ENCODE measurements at regions not wholly inside any gene's neighbourhood (a gene's known extent, or its start where the extent isn't known, plus 50 kb on each side); places are given as distances from the start of the nearest gene placed in this dataset.

DNA sequence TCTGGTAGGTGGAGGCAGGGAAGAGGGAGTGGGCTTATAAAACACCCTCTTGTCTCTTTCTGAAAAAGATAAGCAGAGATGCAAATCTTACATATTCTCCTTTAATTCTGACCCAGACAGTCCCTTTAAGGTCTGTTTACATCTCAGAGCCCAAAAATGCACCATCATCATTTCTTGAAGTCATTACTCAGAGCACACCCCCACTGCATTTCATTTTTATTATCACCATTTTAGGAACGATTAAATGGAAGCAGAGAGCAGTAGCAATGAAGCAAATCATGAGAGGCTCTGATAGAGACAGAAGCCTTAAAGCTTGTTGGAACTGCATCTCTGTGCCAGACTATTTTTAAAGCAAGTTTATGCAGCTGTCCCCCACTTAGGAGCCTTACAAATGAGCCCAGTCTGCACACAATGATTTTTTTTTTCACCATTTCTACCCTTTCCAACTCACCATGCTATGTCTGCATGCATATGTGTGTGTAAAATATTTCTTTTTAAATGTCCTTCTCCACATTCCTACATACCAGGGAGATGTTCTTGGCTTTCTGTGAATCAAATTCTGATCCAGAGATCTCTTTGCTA, 311.0 kb downstream of the GRIN2B start:
- DNase-seq, result peak; percentile 89

DNA sequence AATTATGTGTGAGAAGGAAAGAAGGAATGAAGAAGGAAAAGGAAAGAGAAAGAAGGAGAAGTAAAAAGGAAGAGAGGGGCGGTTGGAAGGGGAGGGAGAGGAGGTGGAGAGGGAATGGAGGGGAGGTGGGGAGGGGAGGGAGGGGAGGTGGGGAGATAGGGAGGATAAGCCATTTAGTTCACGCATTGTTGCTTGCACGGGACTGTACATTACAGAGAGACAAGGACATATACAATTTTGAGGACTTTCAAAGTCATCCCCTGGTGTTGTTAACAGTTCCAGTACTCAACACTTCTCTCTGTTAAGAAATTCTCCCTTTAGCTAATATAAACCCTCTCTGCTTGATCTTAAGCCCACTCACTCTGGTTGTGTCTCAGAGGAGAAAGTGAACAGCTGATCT, 312.5 kb downstream of the GRIN2B start:
- DNase-seq, result no peak

DNA sequence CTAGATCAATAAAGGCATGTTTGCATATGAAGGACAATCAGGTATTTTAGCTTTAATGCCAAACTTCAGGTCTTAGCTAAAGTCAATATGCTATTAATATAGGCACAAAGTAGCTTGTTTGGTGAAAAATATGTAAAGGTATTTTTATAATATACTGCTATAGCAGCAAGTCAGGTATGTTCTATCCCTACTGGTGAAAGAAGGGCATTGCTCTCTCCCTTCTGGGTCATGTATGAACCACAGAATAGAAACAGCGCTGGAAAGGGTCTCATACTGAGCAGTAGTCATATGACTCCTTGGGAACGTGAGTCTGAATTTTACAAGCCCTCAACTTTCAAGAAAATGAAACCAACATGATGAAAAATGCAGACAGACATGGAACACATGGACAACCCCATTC, 314.6 kb downstream of the GRIN2B start:
- no peak for DNase-seq

DNA sequence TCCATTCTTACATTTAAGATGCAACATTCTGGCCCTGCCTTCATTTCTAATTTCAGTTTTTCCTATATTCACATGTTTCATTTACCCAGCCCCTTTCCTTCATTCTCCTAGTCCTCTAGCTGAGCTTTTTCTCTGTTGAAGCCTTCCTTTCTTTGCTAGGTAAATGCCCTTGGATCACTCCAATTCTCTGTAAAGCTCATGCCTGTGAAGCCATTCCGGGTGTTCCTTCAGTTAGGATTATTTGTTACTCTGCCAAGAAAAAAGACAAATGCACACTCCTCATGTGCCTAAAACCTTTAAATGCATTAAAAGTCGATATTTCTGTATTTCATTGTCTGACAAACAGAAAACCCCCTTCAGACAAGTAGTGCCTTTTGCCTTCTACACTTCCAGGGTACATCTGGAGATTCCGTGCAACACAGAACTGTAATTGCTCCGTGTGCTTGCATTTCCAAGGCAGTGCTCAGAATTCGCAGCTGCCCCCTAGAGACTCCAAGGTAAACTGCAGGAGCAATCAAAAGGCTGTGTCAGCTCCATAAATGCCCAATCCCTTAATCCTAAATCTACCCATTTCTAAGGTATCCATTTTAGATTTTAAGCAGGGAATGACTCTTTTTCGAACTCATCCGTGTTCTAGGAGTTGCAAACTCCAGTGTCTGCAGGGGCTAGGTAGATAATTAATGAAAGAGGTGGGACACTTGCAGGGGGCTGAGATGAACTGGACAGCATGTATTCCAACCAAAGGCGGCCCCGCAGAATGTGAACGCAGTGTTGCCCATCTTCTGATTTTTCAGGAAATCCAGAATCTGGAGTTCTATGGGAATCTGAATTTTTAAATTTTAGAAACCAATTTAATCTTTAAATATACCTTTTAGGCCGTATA, 320.2 kb downstream of the GRIN2B start:
- DNase-seq, result no peak

DNA sequence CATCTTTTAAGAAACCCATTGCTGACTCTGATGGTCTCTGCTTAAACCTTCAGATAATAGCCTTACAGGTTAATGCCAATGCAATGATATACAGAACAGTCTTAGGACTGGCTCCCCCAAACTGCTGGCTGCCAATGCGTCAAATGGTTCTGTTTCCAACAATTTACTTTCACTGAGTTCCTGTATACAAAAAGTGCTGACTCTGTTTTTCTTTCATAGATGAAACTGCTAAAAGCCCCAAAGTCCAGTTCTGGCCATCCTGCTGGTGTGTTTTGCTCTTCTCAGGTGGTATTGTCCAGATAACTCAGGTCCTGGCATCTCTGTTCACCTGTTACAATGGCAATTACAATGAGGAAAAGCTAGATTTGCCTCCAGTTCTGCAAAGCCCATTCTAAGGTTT, 326.9 kb downstream of the GRIN2B start:
- no peak for DNase-seq

DNA sequence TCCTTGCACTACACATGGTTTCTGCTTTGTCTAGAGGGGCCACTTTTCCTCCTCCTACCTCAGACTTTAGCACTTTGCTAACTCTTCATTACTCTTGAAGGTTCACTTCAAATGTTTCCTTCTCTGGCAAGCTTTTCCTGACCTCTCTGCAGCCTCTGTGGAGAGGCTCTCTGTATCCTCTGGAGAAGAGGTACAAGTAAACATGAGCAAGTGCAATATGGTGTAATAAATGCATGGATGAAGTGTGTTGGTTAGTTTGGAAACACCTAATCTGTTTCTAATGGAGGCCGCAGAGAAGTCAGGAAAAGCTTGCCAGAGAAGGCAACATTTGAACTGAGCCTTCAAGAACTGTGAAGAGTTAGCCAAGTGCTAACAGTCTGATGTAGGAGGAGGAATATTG, 329.3 kb downstream of the GRIN2B start:
- no peak for DNase-seq

DNA sequence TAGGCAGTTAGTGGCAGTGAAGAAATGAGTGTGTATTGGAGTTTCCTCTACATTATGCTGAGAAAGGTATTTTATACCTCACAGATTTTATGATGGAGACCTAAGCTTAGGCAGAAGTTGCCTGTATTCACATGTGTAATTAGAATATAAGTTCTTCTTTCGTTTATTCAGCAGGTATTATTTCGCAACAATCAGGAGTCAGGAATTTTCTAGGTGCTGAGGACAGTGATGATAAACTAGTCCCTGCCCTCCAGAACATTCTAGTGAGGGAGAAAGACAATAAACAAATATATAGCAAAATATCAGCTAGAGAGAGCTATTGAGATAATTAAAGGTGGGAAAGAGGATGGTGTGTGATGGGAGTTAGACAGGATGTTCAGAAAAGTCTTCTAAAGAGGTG, 345.7 kb downstream of the GRIN2B start:
- DNase-seq, result no peak

DNA sequence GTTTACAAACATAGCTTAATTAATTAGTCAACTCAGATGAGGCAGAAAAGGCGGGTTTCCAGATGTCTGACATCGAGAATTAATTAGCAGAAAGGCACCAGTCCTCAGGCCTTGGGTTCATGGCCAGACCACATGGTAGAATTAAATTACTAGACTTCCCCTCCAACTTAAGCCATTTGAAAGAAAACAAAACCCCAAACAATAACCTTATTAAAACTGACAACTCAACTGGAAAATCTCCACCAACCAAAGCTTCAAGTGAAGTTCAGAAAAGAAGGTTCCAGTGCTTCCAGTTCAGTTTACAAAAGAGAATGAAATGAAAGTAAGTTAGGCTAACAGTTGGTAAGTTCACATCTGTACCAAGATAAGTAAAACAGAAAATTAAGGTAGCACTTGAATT, 349.5 kb downstream of the GRIN2B start:
- DNase-seq, result no peak

DNA sequence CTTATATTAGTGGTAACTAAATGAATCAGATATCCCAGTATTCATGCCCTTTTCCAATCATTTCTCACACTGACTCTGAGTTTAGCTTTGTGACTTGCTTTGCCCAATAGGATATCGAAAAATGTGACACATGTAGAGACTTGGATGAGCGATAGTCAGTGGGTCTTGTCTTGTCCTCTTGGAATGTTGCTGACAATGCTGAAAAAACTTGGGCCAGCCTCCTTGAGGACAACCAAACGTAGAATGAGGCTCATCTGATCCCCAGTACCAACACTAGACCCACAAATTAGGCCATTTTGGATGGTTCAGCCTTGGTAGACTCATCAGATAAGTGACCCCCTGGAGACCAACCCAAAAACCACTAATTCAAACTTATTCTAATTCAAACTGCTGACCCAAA, 351.0 kb downstream of the GRIN2B start:
- no peak for DNase-seq

DNA sequence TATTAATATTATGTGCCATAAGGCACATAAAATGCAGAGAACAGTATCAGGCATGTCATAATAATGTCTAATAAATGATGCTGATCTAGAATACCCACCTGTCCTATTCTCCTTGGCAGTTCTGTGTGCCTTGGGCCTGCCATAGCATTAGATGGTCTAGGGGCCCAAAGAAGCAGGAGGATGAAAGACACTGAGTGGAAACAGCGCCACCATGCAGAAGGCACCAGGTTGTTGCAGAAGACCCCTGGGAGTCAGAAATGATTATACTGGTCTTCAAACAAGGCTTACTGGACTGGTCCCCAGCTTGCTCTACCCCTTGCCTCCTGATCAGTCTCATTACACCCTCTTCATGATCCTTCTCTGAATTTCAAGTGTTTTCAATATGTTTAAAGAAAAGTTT, 353.3 kb downstream of the GRIN2B start:
- no peak for DNase-seq

DNA sequence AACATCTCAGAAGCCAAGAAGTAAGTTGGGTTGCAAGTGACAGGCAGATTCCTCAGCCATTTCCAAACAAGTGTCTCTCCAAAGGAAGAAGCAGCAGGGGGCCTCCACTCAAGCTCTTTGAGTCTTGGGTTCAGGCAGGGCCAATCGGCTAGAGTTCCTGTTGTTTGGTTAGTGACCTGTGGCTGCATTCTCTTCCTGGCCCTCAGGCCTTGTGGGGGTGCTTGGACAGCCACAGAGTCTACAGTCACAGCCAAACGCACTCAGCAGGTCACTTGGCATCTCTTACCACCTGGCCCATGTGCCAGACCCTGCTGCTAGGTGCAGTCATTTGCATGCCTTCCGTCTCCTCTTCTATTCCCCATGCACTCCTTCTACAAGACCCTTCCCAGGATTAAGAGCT, 353.9 kb downstream of the GRIN2B start:
- no peak for DNase-seq

DNA sequence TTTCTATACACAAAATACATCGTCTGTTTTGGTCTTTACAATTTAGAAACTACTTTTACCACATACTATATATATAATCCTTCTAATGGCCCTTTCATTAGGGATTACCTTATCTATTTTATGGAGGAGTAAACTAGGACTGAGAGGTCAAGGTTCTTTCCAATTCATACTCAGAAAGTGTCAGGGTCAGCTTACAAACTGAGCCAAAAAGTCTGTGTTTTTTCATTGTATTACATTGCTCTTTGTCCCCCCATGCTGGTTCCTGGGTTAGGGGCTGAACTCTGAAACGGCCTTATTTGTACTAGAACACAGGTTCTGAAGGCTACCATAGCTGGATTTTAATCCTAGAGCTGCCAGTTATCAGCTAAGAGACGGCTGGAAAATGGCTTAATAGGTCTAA, 368.1 kb downstream of the GRIN2B start:
- DNase-seq, result no peak

DNA sequence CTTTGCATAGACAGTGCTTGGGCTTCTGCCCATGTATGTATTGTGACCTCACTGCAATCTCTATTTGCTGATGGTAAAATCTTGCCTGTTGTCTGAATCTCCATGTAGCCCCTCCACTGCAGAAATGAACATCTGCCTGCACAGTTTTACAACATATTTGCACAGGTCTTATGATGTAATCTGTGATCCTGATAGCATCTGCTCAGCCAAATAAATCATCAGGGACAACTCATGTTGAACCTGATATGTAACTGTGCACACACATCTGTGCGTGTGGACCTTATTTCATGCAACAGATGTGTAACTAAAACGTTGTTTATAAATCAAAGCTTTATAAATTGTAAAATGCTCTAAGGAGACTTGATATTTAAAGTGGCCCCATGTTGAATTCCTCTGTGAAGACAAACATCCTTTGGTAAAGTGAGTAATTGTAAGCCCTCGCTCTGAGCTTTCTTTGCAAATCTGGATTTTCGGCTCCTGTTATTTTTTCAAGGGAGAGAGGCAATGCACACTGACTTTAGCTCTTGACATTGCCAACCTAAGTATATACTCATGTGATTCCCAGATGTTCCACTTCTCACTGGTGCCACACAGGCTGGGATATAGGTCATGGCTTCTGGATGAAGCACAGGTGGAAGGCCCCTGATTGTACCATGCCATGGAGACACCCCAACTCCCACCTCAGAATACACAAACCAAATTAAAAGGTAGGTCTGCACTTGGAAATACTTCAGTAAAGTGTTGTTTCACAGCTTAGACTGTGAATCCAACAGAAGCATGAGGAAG, 371.3 kb downstream of the GRIN2B start:
- no peak for DNase-seq

DNA sequence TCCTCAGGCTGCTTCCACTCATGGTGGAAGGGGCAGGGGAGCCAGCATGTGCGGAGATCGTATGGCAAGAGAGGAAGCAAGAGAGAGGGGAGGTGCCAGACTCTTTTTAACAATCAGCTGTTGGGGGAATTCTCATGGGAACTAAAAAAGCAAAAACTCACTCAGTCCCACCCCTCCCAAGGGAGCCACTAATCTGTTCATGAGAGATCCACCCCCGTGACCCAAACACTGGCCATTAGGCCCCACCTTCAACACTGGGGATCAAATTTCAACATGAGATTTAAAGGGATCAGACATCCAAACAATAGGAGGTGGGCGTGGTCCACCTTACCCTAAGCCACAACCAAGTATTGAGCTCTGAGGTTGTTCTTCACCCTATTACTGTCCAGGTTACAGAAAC, 375.1 kb downstream of the GRIN2B start:
- DNase-seq, result no peak

DNA sequence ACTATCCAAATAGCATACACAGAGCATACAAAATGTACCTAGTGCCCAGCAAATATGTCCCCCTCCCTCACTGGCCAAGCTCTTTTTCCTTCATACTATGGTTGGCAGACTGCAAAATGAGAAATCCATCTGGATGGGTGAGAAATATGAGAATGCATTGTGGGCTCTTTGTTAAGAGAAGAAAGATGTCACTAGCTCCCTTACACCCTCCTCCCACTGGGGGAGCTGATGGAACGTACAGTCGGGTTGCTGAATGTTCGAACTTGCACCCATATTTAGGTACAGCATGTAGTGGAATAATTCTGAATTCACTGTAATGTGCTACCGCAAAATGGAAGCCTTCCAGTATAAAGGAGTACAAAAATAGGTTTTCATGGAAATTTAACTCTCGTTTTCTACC, 377.4 kb downstream of the GRIN2B start:
- DNase-seq, result no peak

DNA sequence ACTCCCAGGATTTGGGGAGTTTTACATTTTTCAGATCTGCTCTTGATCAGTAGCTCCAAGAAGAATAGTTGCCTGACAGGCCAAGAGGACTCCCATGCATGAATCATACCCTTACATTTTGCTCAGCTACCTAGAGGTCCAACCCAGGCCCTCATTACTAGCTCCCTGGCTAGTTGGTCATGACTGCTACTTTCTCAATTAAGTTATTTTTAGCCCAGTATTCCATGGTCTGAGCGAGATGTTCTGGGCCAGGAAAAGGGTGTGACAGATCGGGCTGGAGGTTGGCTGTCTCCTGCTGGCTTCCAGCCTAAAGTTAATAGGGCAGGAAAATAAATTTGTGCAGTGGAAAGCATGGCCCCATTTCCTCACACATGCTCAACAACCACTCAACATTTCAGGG, 379.2 kb downstream of the GRIN2B start:
- no peak for DNase-seq

DNA sequence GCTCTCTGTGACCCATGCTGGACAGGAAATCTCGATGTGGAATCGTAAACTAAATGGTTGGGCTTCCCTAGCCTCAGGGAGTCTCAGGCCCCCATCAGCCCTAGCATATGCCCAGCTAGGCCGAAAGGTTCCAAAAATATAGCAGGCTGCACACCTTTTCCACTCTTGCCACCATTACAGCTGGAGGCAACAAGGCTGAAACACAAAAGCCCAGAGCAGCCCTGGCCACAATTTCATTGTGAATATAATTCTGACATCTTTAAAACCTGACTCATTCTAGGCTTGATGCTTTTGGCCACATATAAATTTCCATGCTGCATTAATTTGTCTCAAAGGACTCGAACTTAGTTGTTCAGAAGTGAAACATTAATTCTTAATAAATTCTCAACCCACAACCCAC, 382.2 kb downstream of the GRIN2B start:
- DNase-seq, result no peak

DNA sequence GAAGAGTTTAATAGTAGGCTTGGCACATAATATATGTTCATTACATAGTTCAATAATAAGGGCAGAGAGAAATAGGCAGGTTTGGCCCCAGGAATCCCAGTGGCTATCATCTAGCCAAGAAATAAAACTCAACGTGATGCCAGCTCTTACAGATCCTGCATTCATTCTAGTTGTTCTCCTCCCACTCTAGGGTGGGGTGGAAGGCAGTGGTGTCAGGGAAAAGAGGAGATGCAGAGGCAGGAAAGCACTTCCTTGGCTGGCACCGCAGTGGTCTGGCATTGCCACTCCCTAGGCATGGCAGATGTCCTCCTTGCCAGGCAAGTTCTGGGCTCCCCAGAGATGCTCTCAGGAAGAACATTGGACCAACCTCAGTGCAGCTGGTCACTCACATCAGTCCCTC, 383.6 kb downstream of the GRIN2B start:
- DNase-seq, result no peak

DNA sequence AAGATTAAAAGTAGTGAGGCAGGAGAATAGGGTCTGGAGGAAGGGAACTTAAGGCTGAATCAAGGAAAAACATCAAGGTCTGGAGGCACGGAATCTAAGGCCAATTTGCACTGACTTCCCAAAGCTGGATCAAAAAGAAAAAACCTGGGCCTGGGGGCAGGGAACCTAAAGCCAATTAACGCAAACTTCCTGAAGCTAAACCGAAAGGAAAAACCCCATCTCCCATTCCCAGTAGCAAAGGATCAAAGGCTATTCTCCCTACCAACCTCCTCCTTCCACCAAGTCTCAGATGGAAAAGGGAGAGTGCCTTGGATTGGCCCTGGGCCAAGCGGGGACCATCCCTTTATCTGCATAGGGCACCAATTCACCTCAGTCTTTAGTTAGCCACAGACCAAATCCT, 384.2 kb downstream of the GRIN2B start:
- no peak for DNase-seq

DNA sequence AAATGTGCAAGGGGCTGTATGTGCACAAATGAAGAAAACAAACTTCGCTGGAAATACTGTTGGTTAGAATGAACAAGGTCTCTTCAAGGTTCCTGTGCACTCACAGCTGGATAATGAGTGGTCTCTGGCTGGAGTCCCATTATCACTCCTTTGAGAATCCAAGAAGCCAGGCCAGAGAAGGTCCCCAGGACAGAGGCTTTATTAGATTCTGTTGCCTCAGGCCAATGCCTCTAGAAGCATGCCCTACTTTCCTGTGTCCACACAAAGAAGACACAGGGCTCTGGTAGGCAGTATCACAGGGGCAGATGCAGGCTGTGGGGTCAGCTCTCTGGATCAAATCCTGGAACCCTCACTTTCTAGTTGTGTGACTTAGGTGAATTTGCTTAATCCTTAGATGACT, 384.7 kb downstream of the GRIN2B start:
- DNase-seq, result peak; percentile 70

DNA sequence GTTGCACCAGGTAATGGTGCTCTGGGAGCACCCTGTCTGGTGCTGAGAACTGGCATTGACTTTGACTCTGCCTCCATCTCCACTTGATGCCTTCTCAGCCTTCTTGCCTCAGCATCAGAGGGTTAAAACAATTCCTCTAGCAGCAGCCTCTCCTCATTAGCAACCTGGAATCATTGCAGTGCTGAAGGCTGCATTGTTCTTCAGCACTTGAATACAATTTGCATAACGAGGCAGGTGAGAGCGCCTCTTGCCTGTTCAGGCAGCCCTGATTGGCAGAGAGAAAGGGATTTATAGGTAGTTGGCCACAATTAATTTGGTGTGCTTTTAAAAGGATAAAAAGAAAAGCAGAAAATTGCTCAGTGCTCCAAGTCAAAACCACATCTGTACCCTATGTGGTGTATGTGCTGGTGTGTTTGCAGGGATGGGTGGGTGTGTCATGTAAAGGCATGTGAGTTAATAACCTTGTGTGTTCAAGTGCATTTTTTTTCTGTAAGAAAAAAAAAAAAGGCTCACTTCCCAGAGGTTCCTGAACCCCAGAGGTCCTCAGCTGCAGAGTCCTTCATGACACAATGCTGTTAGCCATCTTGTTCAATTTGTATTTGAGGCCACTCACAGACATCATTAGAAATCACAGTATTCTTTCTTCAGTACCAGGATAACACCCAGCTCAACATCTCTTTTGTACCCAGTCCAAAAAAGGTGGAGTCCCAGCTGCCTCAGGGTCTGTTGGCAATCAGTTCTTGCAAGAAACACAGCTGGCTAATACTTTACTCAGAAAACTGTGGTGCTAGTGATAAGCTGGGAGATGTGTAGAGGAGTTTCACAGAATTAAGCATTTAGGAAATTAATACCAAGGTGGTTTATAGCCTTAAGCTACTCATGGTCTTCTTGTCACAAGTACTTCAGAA, 385.6 kb downstream of the GRIN2B start:
- peak; percentile 70 for DNase-seq

DNA sequence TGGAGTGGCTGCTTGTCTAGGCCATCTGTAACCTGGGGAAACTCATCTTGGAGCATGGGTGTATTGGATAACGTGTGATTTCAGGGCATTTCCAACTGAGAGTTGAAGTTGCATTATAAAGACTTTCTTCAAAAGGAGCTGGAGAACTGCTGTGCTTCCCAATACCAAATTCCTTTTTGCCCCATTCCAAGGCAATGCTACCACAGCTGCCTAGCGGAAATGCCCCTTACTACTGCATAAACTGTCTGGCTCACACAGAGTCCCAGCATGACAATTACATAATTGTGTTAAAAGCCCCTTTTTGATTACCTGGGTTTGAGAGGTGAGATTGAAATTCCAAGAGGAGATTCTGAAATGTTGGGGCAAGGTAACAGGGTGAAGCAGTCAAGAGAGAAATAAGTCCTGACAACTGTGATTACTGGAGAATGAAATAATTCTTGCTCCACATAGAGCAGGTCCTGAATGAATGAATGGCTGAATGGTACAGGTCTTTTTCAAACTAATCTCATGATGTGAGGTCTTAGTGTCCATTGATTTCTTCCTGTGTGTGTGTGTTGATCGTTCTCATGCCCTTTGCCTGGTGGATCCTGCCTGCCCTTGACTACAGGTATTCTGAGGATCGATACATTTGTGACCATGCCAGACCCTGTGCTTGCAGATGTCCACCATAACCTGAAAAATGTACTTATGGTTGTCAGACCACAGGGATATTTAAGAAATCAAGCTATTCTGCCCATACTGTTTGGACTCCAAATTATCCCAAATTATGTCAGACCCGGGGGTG, 386.5 kb downstream of the GRIN2B start:
- no peak for DNase-seq
